GM12891 (cell line): ENCODE measurements at regions not wholly inside any gene's neighbourhood (a gene's known extent, or its start where the extent isn't known, plus 50 kb on each side); places are given as distances from the start of the nearest gene placed in this dataset.
"Not testable (repeated sequence)": the region's sequence is repeated elsewhere in the genome, so short reads cannot be mapped to it uniquely, and the experiment has no call there.

Experiments
- DNase-seq: peaks from one replicate; pipeline ENCODE4 v3.0.0; 2011; ENCODE audit warnings: low spot score; ENCODE audit not compliant: insufficient read length
- FAIRE-seq: peaks from 2 replicates; lab custom pipeline; 2011; peaks lifted over from hg19 to GRCh38; lab: Jason Lieb, UNC
- PAX5 ChIP-seq: IDR thresholded peaks from 2 replicates; pipeline ENCODE4 v1.6.1; 2011; ENCODE audit warnings: low read length, moderate library complexity, mild to moderate bottlenecking; ENCODE audit not compliant: insufficient read depth, severe bottlenecking
- POLR2A ChIP-seq: IDR thresholded peaks from 2 replicates; pipeline ENCODE4 v1.6.1; 2011; ENCODE audit warnings: low read depth, low read length, control low read depth
- POLR2AphosphoS5 ChIP-seq: IDR thresholded peaks from 2 replicates; pipeline ENCODE4 v1.6.1; 2011; ENCODE audit warnings: low read depth, low read length, control low read depth
- POU2F2 ChIP-seq: IDR thresholded peaks from 2 replicates; pipeline ENCODE4 v1.6.1; 2011; ENCODE audit warnings: low read depth, mild to moderate bottlenecking, control low read depth, low read length, moderate library complexity
- SPI1 ChIP-seq: IDR thresholded peaks from 2 replicates; pipeline ENCODE4 v1.6.1; 2011; ENCODE audit warnings: low read depth, low read length, control low read depth
- TAF1 ChIP-seq: IDR thresholded peaks from 2 replicates; pipeline ENCODE4 v1.6.1; 2011; ENCODE audit warnings: low read depth, low read length, control low read depth

- FAIRE-seq, result no peak
These were observed 587.8 kb downstream of the IPMK start for GRCh38 chr10:57679916-57680315.

GRCh38 chr10:57675125-57675524 is 592.6 kb downstream of the IPMK start:
- no peak for FAIRE-seq
- no peak for DNase-seq
- TF ChIP-seq POLR2AphosphoS5 (no peak), POLR2A (no peak), SPI1 (no peak), POU2F2 (no peak), TAF1 (no peak), PAX5 (no peak)

More at GRCh38 chr10:57679916-57680315, 587.8 kb downstream of the IPMK start:
- no peak for DNase-seq
- no peak for TF ChIP-seq POU2F2
- TF ChIP-seq SPI1, result no peak
- no peak for TF ChIP-seq TAF1

DNA sequence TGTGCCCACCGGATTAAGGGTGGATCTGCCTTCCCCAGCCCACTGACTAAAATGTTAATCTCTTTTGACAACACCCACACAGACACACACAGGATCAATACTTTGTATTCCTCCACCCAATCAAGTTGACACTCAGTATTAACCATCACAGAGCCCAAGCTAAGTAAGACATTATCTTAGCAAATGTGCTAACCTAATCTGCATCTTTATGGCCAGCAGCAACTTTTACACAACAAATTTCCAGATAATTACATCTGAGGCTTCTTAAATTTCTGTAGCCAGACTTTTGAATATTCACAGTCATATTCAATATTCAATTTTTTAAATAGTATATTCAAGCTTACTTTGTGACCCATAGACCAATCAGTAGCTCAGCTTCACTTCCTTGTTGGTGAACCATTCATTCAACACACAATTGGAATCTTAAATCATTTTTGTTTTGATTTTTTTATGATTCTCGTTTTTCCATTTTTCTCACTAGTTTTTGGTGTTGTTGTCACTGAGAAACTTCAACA is 594.2 kb downstream of the IPMK start:
- FAIRE-seq (no peak), DNase-seq (no peak)
- TF ChIP-seq PAX5 (no peak), POLR2AphosphoS5 (no peak), POLR2A (no peak), TAF1 (no peak), SPI1 (no peak), POU2F2 (no peak)

DNA sequence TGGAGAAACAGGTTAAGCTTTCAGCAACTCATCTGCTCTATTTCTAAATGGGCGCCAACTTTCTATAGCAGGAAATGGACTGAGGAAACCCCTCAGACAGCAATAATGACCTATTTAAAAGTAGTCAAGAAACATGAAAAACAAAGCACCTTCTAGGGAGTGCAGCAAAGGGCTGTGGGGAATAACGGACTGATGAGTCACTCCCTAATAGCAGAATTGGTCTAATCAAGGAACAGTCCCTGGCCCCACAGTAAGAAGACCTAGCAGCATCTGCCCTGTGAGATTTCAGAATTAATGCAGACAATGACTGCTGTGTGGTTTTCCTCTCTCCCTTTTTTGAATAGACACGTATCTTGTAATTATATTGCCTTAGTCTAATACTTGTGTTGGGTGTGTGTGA is 602.9 kb downstream of the IPMK start:
- TF ChIP-seq SPI1, result no peak
- TF ChIP-seq TAF1, result no peak
- TF ChIP-seq POU2F2, result no peak
- no peak for TF ChIP-seq PAX5
- TF ChIP-seq POLR2AphosphoS5, result no peak
- no peak for TF ChIP-seq POLR2A
- FAIRE-seq, result no peak
- no peak for DNase-seq

DNA sequence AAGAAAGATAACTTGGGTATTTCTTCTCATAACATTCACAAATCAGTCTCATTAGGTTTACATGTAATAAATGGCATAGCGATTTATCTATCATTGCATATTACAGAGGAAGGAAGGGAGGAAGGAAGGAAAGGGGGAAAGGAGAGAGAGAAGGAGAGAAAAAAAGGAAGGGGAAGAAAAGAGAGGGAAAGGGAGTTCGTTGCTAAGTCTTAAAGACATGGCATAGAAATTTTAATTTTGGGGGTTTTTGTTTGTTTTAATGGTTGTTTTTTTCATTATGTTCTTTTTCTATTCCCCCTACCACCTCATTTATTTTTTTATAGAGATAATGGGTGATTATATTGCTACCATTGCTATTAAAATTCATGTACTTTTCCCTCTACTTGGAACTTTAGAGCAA is 604.3 kb downstream of the IPMK start:
- no peak for DNase-seq
- TF ChIP-seq POU2F2 (no peak), SPI1 (no peak), POLR2A (no peak), TAF1 (no peak), PAX5 (no peak), POLR2AphosphoS5 (no peak)
- no peak for FAIRE-seq

GRCh38 chr10:57661206-57661605 is 606.5 kb downstream of the IPMK start:
- TF ChIP-seq POU2F2 (no peak), SPI1 (no peak), POLR2AphosphoS5 (no peak), PAX5 (no peak), TAF1 (no peak), POLR2A (no peak)
- no peak for FAIRE-seq
- no peak for DNase-seq

GRCh38 chr10:57657164-57657765 is 610.4 kb downstream of the IPMK start:
- peak; percentile 75 for FAIRE-seq

DNA sequence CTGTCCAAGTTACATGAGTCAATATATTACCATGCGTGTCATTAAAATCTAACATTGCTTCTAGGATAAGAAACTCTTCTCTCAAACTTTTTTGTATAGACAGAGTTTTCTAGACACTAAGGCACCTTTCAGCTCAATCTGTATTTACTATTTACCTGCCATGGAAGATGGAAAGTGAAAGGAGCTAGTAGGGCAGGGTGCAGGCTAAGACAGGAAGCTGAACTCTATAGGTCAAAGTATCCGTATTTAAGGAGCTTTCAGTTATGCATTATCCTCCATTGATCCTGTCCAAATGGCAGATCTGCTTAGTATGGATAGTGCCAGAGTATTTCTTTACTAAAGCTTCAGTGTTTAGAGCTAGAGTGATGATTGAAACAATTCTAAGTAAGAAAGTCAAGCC is 612.8 kb downstream of the IPMK start:
- DNase-seq, result no peak
- FAIRE-seq, result no peak
- TF ChIP-seq SPI1 (no peak), TAF1 (no peak), POLR2A (no peak), PAX5 (no peak), POLR2AphosphoS5 (no peak), POU2F2 (no peak)

More at GRCh38 chr10:57657164-57657765, 610.4 kb downstream of the IPMK start:
- TF ChIP-seq SPI1, result no peak
- peak; percentile 31; the same call in 1 of the 2 replicates for TF ChIP-seq POU2F2
- DNase-seq, result no peak

- FAIRE-seq, DNase-seq: not testable (repeated sequence)
These were observed 622.6 kb downstream of the IPMK start for GRCh38 chr10:57645108-57645507.

DNA sequence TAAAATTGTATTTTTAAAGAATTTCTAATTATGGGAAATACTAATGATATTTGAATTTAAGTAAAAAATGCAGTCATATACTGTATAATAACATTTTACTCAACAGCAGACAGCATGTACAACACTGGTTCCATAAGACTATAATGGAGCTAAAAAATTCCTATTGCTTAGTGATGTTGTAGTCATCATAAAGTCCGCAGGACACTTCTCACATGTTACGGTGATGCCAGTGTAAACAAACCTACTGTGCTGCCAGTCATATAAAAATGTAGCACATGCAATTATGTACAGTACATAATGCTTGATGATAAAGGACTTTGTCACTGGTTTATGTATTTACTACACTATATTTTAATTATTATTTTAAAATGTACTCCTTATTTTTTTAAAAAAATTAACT is 629.3 kb downstream of the IPMK start:
- FAIRE-seq (no peak), DNase-seq (no peak)
- TF ChIP-seq PAX5 (no peak), POLR2AphosphoS5 (no peak), POU2F2 (no peak), TAF1 (no peak), POLR2A (no peak), SPI1 (no peak)

GRCh38 chr10:57628592-57629284 is 639.0 kb downstream of the IPMK start:
- DNase-seq, result no peak
- no peak for FAIRE-seq
- TF ChIP-seq TAF1, result no peak
- no peak for TF ChIP-seq PAX5
- no peak for TF ChIP-seq POU2F2
- no peak for TF ChIP-seq SPI1
- TF ChIP-seq POLR2A, result no peak
- no peak for TF ChIP-seq POLR2AphosphoS5
